GM12891 (cell line): ENCODE measurements at regions not wholly inside any gene's neighbourhood (a gene's known extent, or its start where the extent isn't known, plus 50 kb on each side); places are given as distances from the start of the nearest gene placed in this dataset.

Source experiments
- DNase-seq: peaks from one replicate; pipeline ENCODE4 v3.0.0; 2011; ENCODE audit warnings: low spot score; ENCODE audit not compliant: insufficient read length
- FAIRE-seq: peaks from 2 replicates; lab custom pipeline; 2011; peaks lifted over from hg19 to GRCh38; lab: Jason Lieb, UNC
- PAX5 ChIP-seq: IDR thresholded peaks from 2 replicates; pipeline ENCODE4 v1.6.1; 2011; ENCODE audit warnings: low read length, moderate library complexity, mild to moderate bottlenecking; ENCODE audit not compliant: insufficient read depth, severe bottlenecking
- POLR2A ChIP-seq: IDR thresholded peaks from 2 replicates; pipeline ENCODE4 v1.6.1; 2011; ENCODE audit warnings: low read depth, low read length, control low read depth
- POLR2AphosphoS5 ChIP-seq: IDR thresholded peaks from 2 replicates; pipeline ENCODE4 v1.6.1; 2011; ENCODE audit warnings: low read depth, low read length, control low read depth
- POU2F2 ChIP-seq: IDR thresholded peaks from 2 replicates; pipeline ENCODE4 v1.6.1; 2011; ENCODE audit warnings: low read depth, mild to moderate bottlenecking, control low read depth, low read length, moderate library complexity
- SPI1 ChIP-seq: IDR thresholded peaks from 2 replicates; pipeline ENCODE4 v1.6.1; 2011; ENCODE audit warnings: low read depth, low read length, control low read depth
- TAF1 ChIP-seq: IDR thresholded peaks from 2 replicates; pipeline ENCODE4 v1.6.1; 2011; ENCODE audit warnings: low read depth, low read length, control low read depth

GRCh38 chr7:125033506-125033905 lies 103.9 kb upstream of the POT1 start:
- no peak for DNase-seq
- TF ChIP-seq PAX5 (no peak), SPI1 (no peak), POLR2AphosphoS5 (no peak), TAF1 (no peak), POLR2A (no peak)
- no peak for FAIRE-seq

GRCh38 chr7:125032943-125033342 lies 103.3 kb upstream of the POT1 start:
- no peak for TF ChIP-seq POLR2AphosphoS5
- no peak for TF ChIP-seq PAX5
- no peak for TF ChIP-seq SPI1
- TF ChIP-seq POU2F2: no peak
- TF ChIP-seq POLR2A: no peak
- no peak for TF ChIP-seq TAF1
- DNase-seq (no peak), FAIRE-seq (no peak)

GRCh38 chr7:125030756-125031387 lies 101.2 kb upstream of the POT1 start:
- TF ChIP-seq POLR2AphosphoS5: no peak
- TF ChIP-seq PAX5: no peak
- TF ChIP-seq SPI1: no peak
- no peak for TF ChIP-seq POLR2A
- no peak for TF ChIP-seq POU2F2
- TF ChIP-seq TAF1: no peak
- no peak for FAIRE-seq

GRCh38 chr7:125025620-125026019 lies 96.0 kb upstream of the POT1 start:
- no peak for TF ChIP-seq SPI1
- no peak for TF ChIP-seq POU2F2
- no peak for TF ChIP-seq POLR2AphosphoS5
- no peak for TF ChIP-seq TAF1
- TF ChIP-seq POLR2A: no peak
- TF ChIP-seq PAX5: no peak
- DNase-seq: no peak
- FAIRE-seq: no peak

More at GRCh38 chr7:125030756-125031387, 101.2 kb upstream of the POT1 start:
- no peak for DNase-seq

GRCh38 chr7:125020801-125021200 lies 91.2 kb upstream of the POT1 start:
- FAIRE-seq (no peak), DNase-seq (no peak)
- no peak for TF ChIP-seq POLR2A
- TF ChIP-seq POU2F2: no peak
- TF ChIP-seq TAF1: no peak
- no peak for TF ChIP-seq SPI1
- TF ChIP-seq POLR2AphosphoS5: no peak
- TF ChIP-seq PAX5: no peak

GRCh38 chr7:125010540-125010939 lies 80.9 kb upstream of the POT1 start:
- FAIRE-seq (no peak), DNase-seq (no peak)
- TF ChIP-seq POLR2A: no peak
- TF ChIP-seq POLR2AphosphoS5: no peak
- TF ChIP-seq PAX5: no peak
- TF ChIP-seq SPI1: no peak
- TF ChIP-seq TAF1: no peak
- no peak for TF ChIP-seq POU2F2

GRCh38 chr7:124996778-124997177 lies 67.2 kb upstream of the POT1 start:
- FAIRE-seq (no peak), DNase-seq (no peak)

GRCh38 chr7:124992851-124993562 lies 63.4 kb upstream of the POT1 start:
- DNase-seq (no peak), FAIRE-seq (no peak)
- no peak for TF ChIP-seq TAF1
- TF ChIP-seq POLR2A: no peak
- no peak for TF ChIP-seq POU2F2
- TF ChIP-seq PAX5: no peak
- TF ChIP-seq SPI1: no peak
- no peak for TF ChIP-seq POLR2AphosphoS5

More at GRCh38 chr7:124996778-124997177, 67.2 kb upstream of the POT1 start:
- TF ChIP-seq POLR2A (no peak), PAX5 (no peak), TAF1 (no peak), POLR2AphosphoS5 (no peak), SPI1 (no peak), POU2F2 (no peak)

GRCh38 chr7:124989911-124990310 lies 60.3 kb upstream of the POT1 start:
- TF ChIP-seq POU2F2: no peak
- TF ChIP-seq PAX5: no peak
- TF ChIP-seq TAF1: no peak
- no peak for TF ChIP-seq POLR2AphosphoS5
- TF ChIP-seq SPI1: no peak
- TF ChIP-seq POLR2A: no peak
- no peak for DNase-seq
- FAIRE-seq: no peak
